Ecto neural progenitor cell (in vitro differentiated cells): ENCODE measurements at regions not wholly inside any gene's neighbourhood (a gene's known extent, or its start where the extent isn't known, plus 50 kb on each side); places are given as distances from the start of the nearest gene placed in this dataset.
"Not testable (repeated sequence)": the region's sequence is repeated elsewhere in the genome, so short reads cannot be mapped to it uniquely, and the experiment has no call there.

Experiments used
- DNase-seq: peaks from one replicate; pipeline ENCODE4 v3.0.0-alpha.2; 2018; ENCODE audit warnings: low spot score

DNA sequence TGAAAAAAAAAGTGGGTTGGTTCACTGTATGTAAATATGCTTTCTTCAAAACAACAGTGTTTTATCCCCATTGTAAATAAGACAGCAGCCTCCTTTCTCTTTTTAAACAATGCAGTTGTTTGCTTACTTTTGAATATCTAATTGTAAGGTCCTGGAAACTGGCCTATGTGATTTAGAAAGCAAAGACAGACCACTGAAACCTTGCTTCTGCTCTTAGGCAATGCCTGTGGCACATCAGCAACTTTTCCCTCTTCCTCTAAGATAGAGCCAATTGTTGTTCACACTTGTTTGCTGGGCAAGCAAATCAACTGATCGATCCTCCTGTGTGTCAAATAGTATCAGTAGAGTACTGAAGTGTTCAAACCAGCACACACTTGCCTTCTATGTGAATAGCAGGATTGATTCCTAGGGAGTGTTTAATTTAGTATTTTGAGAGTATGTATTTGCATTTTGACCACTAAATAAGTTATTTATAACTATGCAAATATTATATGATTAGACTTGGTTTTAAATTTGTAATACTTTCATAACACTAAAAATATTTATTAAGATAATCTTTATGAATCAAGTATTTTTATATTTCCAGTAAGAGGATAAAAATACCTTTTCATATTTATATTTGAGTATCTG, 55.4 kb upstream of the GRPR start:
- no peak for DNase-seq

DNA sequence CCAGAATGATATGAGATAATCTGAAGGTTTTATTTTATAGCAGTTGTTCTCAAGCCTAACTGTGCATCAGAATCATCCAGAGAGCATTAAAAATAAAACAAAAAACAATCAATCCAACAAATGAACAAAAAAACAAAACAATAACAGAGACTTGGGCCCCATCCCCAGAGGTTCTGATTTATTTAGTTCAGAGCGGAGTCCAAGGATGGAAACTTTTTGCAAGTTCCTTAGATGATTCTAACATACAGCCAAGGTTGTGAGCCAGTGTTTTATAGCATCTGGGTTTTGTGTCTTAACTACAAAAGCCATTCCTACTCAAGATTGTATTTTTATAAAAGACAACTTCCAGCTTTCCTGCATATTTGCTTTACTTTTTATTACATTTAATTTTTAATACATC, 59.4 kb upstream of the GRPR start:
- no peak for DNase-seq

DNA sequence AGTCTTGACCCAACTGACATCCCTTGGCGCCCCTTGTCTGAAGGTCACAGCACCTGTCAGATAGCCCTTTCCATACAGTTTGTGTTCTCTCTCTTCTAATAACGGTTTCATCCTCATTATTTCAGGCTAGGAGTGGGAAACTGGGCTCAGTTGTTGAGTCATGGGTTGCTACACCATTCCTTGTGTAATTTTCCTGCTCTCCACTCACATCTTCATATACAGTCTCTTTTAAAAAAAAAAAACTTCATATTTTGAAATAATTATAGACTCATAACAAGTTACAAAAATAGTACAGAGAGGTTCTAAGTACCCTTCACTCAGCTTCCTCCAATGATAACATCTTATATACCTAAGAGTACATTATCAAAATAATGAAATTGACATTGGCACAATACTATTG, 60.2 kb upstream of the GRPR start:
- DNase-seq: no peak

DNA sequence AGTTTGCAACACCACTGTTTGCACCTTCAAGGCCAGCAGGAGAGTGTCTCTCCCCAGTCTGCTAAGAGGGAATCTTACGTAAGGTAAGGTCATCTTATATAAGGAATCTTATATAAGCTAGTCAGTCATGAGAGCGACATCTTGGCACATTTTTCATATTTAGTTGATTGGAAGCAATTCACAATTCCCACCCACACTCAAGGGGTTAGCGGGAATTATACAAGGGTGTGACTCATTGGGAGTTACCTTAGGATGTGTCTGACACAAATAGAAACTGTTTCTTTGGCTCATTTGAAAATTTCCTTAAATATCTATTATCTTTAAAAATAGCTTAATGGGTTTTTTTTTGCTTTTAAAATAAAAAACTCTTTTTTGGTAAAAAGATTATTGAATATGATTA, 62.1 kb upstream of the GRPR start:
- DNase-seq: no peak

- no peak for DNase-seq
Observed at GRCh38 chrX:16060252-16060651, 63.1 kb upstream of the GRPR start.

DNA sequence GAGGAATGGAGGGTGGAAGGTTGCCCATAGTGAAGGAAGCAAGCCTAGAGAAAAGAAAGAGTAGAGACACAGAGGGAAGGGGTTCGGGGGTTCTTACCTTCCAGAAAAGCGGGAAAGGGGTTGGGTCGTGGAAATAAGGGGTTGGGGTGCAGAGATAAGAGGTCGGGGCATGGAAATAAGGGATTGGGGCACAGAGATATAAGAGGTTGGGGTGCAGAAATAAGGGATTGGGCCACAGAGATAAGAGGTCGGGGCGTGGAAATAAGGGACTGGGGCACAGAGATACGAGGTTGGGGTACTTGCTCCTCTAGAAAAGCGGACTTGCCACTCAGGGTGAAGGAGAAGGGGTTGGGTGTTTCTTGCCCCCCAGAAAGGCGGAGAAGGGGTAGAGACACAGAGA, 74.2 kb upstream of the GRPR start:
- not testable (repeated sequence) for DNase-seq

GRCh38 chrX:16042980-16043379, 80.4 kb upstream of the GRPR start:
- no peak for DNase-seq

DNA sequence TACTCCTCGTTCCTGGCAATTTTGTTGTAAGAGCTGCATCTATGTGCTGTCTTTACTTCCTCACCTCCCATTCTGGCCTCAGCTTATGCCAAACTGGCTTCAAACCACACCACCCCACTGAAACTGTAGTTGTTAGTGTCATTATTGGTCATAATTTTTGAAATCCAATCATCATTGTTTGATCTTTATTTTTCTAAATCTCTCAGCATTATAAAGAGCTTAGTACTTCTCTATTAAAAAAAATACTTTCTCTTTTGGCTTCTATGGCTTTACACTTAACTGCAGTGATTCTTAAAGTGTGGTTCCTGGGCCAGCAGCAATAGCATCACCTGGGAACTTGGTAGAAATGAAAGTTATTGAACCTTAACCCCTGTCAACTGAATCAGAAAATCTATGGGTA, 83.5 kb upstream of the GRPR start:
- DNase-seq: no peak

DNA sequence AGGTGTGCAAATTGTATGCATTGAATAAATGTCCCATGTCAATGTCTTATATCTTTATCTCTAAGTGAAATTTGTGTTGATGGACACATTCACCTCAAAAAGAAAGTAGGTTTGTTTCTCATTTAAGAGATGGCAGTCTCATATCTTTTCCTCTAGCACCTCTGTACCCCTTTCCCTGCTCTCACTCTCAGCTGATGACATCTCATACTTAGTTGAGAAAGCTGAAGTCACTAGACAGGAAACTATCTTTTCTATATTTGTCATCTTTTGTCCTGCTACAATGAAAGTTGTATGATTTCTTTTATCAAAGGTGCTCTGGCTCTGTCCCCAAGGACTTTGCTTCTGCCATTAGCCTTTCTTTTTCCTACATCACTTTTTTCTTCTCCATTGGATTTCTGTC, 84.0 kb upstream of the GRPR start:
- DNase-seq: no peak

DNA sequence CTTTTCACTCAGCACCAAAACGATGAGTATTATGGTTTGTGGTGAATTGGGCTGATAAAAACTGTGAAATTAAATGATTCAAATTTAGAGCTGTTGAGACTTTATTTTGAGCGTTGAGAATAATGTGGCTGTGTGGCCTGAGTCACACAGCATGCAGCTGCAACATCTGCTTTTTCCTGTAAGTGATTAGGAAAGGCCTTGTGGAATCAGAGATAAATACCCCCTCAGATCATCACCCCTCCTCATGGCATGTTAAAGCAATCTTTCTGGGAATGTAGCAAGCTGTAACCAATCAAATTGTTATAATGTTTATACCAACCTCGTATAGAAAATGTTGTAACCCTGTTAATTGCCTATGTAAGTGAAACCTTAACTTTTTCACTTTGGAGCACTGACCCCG, 90.0 kb upstream of the GRPR start:
- DNase-seq: no peak

GRCh38 chrX:16028576-16028975, 94.8 kb upstream of the GRPR start:
- DNase-seq: no peak

- DNase-seq: no peak
Observed at GRCh38 chrX:16023790-16024734, 99.3 kb upstream of the GRPR start.

- DNase-seq: no peak
Observed at GRCh38 chrX:16022580-16023200, 100.7 kb upstream of the GRPR start.

GRCh38 chrX:16018291-16018690, 105.1 kb upstream of the GRPR start:
- no peak for DNase-seq

DNA sequence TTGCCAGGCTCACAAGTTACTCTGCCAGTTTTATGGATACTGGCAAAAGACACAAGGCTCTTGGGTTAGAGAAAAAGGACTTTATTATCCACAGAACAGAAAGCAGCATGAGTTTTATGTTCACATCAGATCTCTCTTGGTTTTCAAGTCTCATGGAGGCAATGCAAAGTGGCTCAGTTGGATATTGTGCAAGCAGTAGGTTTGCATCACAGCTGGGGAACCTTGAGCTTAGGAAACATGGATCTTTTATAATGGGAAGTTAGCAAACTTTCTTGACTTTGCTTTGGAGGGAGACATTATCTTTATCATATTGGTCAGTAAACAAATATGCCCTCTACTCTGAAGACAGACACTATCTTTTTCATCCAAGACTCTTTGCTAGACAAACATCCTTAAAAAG, 109.2 kb upstream of the GRPR start:
- DNase-seq: no peak

DNA sequence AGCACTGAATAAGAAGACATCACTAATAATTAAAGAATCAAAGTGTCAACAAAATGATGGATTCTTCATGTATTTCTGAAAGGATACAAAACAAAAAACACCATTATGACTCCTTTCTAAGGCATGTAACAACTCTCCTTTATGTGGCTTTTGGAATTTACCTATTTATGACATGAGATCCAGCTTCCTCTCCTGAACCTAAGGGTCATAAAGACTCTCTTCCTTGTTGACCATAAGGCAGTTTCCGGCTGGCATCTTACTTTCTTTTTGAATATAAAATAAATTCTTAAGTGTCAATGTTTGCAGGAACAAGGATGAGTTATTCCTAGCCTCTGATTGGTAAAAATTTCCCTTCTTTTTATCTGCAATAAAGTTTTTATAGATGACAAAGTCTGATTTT, 111.1 kb upstream of the GRPR start:
- no peak for DNase-seq

- no peak for DNase-seq
Observed at GRCh38 chrX:16005917-16006316, 117.4 kb upstream of the GRPR start.

GRCh38 chrX:16002185-16002584, 121.2 kb upstream of the GRPR start:
- DNase-seq: no peak

DNA sequence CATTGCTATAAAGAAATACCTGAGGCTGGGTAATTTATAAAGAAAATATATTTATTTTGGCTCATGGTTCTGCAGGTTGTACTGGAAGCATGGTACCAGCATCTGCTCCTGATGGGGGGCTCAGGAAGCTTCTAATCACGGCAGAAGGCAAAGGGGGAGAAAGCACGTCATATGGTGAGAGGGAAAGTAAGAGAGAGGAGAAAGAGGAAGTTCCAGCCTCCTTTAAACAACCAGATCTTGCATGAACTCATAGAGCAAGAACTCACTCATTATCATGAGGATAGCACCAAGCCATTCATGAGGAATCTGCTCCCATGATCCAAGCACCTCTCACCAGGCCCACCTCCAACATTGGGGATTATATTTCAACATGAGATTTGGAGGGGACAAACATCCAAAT, 125.0 kb upstream of the GRPR start:
- DNase-seq: no peak

DNA sequence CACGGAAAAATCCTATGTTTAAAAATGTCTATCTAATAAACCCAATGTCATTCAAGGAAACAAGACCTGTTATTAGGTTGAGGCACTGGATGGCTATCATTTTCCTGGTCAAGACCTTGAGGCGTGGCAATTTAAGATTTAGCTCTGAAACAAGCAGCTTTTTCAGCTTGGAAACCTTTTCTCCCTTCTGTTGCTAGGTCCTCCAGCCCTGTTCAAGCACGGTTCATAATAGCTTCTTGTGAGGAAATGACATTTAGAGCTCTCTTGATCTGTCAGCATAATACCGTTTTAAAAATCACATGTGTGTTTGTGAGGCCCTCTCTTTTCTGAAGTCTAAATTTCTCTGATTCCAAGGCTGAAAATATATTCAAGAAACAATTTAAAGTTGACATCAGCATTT, 133.6 kb upstream of the GRPR start:
- DNase-seq: no peak

DNA sequence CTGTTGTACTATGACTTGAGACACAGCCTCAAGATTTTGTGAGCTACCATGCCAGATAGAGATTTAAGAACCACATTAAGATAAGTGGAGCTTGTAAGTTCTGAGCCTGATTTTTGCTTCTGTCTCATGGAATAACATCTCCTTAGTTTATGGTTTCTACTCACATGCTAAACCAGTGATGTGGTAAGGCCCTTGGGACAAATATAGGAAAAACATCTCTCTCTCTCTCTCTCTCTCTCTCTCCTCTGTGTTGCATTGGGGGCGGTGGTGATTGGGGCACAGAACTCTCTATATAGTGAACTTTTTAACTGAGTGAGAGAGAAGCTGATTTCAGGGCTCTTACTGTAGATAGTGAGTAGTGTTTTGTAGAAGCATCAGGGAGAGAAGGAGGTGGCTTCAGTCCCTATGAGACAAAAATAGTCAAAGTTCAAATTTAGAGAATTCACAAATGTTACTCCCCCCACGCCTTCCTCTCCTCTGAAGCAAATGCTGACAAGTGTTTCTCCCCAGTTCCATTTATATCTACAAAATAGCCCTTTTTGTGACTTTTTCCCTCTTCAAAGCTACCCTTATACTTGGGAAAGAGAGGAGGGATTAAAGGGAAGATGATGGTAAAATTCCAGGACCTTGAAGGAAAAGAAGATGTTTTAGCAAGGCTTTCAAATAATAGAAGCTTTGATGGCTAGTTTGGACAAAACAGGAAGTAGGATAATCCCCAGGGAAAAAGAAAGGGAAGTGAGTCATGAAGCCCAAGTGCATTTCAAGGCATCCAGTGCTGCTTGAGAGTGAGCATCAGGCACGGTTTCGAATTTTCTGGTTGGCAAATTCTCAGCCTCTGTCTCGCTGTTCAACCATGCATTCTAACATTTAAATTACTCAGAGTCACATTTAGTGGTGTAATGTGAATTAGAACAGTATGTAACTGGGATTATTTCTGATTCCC, 134.3 kb upstream of the AP1S2 start:
- no peak for DNase-seq

DNA sequence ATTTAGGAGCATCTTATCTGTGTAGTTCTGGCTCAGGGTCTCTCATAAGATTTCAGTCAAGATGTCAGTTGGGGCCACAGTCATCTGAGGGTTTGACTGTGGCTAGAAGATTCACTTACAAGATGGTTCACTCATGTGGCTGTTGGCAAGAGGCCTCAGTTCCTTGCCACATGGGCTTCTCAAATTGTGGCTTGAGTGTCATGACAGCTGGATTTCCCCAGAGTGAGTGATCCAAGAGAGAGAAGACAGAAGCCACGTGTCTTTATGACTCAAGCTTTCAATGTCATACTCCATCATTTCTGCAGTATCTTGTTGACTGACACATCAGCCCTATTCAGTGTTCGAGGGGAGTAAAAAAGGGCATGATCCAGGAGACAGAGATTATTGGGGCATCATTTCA, 131.3 kb upstream of the AP1S2 start:
- DNase-seq: no peak
